AG09319 (cell line): ENCODE measurements at regions not wholly inside any gene's neighbourhood (a gene's known extent, or its start where the extent isn't known, plus 50 kb on each side); places are given as distances from the start of the nearest gene placed in this dataset.

ENCODE experiments used
- DNase-seq: peaks from one replicate; pipeline ENCODE4 v3.0.0-alpha.2; 2010; ENCODE audit warnings: low read depth; ENCODE audit errors: extremely low read depth
- CTCF ChIP-seq: IDR thresholded peaks from 2 replicates; pipeline ENCODE4 v1.5.1; 2011; ENCODE audit warnings: low read depth, mild to moderate bottlenecking, inconsistent platforms, low read length, moderate library complexity

- TF ChIP-seq CTCF, result no peak
These were observed 82.9 kb upstream of the SCAF8 start for GRCh38 chr6:154650351-154650750.

GRCh38 chr6:154651656-154652055, 81.6 kb upstream of the SCAF8 start:
- TF ChIP-seq CTCF, result no peak
- no peak for DNase-seq

More at GRCh38 chr6:154650351-154650750, 82.9 kb upstream of the SCAF8 start:
- DNase-seq, result no peak

- DNase-seq, result no peak
These were observed 79.8 kb upstream of the SCAF8 start for GRCh38 chr6:154653385-154653784.

GRCh38 chr6:154653853-154654252, 79.4 kb upstream of the SCAF8 start:
- TF ChIP-seq CTCF, result no peak
- DNase-seq, result peak; percentile 51

More at GRCh38 chr6:154653385-154653784, 79.8 kb upstream of the SCAF8 start:
- TF ChIP-seq CTCF, result no peak

- DNase-seq, result no peak
- TF ChIP-seq CTCF, result no peak
These were observed 76.6 kb upstream of the SCAF8 start for GRCh38 chr6:154656660-154657059.

- no peak for TF ChIP-seq CTCF
- no peak for DNase-seq
These were observed 71.4 kb upstream of the SCAF8 start for GRCh38 chr6:154661768-154662167.

- TF ChIP-seq CTCF, result no peak
- no peak for DNase-seq
These were observed 68.9 kb upstream of the SCAF8 start for GRCh38 chr6:154664287-154664686.

GRCh38 chr6:154668156-154668555, 65.1 kb upstream of the SCAF8 start:
- DNase-seq, result no peak
- no peak for TF ChIP-seq CTCF
